WERI-Rb-1 (cell line): ENCODE measurements at regions not wholly inside any gene's neighbourhood (a gene's known extent, or its start where the extent isn't known, plus 50 kb on each side); places are given as distances from the start of the nearest gene placed in this dataset.

Experiments used
- DNase-seq: peaks from one replicate; pipeline ENCODE4 v3.0.0-alpha.2; 2020
- H3K27ac ChIP-seq: fragments of 250-450 bp; sonication (Bioruptor Pico); 2 replicates; pipeline ENCODE4 v1.5.1; 2020; ENCODE audit warnings: mild to moderate bottlenecking, moderate library complexity
- H3K27me3 ChIP-seq: fragments of 250-450 bp; sonication (Bioruptor Pico); 2 replicates; pipeline ENCODE4 v1.5.1; 2021; ENCODE audit warnings: mild to moderate bottlenecking, low read depth, moderate library complexity; ENCODE audit not compliant: insufficient read depth, severe bottlenecking
- H3K36me3 ChIP-seq: fragments of 250-450 bp; sonication (Bioruptor Pico); 2 replicates; pipeline ENCODE4 v1.5.1; 2020; ENCODE audit warnings: mild to moderate bottlenecking, moderate library complexity
- H3K4me3 ChIP-seq: 2 replicates; pipeline ENCODE4 v1.5.1; 2011; ENCODE audit warnings: low read depth, mild to moderate bottlenecking, control low read depth, low read length
- H3K9me3 ChIP-seq: fragments of 250-450 bp; sonication (Bioruptor Pico); 2 replicates; pipeline ENCODE4 v1.5.1; 2021; ENCODE audit warnings: mild to moderate bottlenecking, moderate library complexity; ENCODE audit not compliant: severe bottlenecking
- CTCF ChIP-seq: IDR thresholded peaks from 2 replicates; pipeline ENCODE4 v1.5.1; 2011; ENCODE audit warnings: low read depth, mild to moderate bottlenecking, control low read depth, inconsistent platforms, low read length

- no peaks in the 10 kb centered on the region for H3K9me3 ChIP-seq
- no peak for DNase-seq
Observed at GRCh38 chr11:92658733-92659132, 310.7 kb upstream of the MTNR1B start.

GRCh38 chr11:92659793-92660192, 309.7 kb upstream of the MTNR1B start:
- Histone ChIP-seq H3K27ac (no peak overlapping the region), H3K9me3 (no peaks in the 10 kb centered on the region)
- no peak for DNase-seq

More at GRCh38 chr11:92658733-92659132, 310.7 kb upstream of the MTNR1B start:
- no peaks in the 10 kb centered on the region for H3K36me3 ChIP-seq
- no peaks in the 10 kb centered on the region for H3K27me3 ChIP-seq
- H3K4me3 ChIP-seq, result no peak overlapping the region
- H3K27ac ChIP-seq, result no peak overlapping the region
- TF ChIP-seq CTCF, result no peak

GRCh38 chr11:92662601-92663360, 306.7 kb upstream of the MTNR1B start:
- Histone ChIP-seq H3K27ac (no peak overlapping the region), H3K36me3 (no peaks in the 10 kb centered on the region), H3K9me3 (no peaks in the 10 kb centered on the region), H3K4me3 (no peak overlapping the region), H3K27me3 (no peaks in the 10 kb centered on the region)
- TF ChIP-seq CTCF, result no peak
- DNase-seq, result no peak

More at GRCh38 chr11:92659793-92660192, 309.7 kb upstream of the MTNR1B start:
- Histone ChIP-seq H3K4me3 (no peak overlapping the region), H3K36me3 (no peaks in the 10 kb centered on the region), H3K27me3 (no peaks in the 10 kb centered on the region)
- TF ChIP-seq CTCF, result no peak

GRCh38 chr11:92663539-92663938, 305.9 kb upstream of the MTNR1B start:
- Histone ChIP-seq H3K27ac (no peak overlapping the region), H3K36me3 (no peaks in the 10 kb centered on the region), H3K4me3 (no peak overlapping the region), H3K9me3 (no peaks in the 10 kb centered on the region), H3K27me3 (no peaks in the 10 kb centered on the region)
- TF ChIP-seq CTCF, result no peak
- no peak for DNase-seq

- no peaks in the 10 kb centered on the region for H3K9me3 ChIP-seq
- no peaks in the 10 kb centered on the region for H3K36me3 ChIP-seq
- TF ChIP-seq CTCF, result no peak
- H3K27me3 ChIP-seq, result no peaks in the 10 kb centered on the region
- H3K4me3 ChIP-seq, result no peak overlapping the region
- H3K27ac ChIP-seq, result no peak overlapping the region
- no peak for DNase-seq
Observed at GRCh38 chr11:92667486-92668152, 301.8 kb upstream of the MTNR1B start.
